ENCODE measurements at regions not wholly inside any gene's neighbourhood (a gene's known extent, or its start where the extent isn't known, plus 50 kb on each side); places are given as distances from the start of the nearest gene placed in this dataset.
A peak's percentile ranks its signal among the peaks of the same experiment; 100 is the strongest.

GRCh38 chr14:100955201-100955600 is 51.7 kb upstream of the RTL1 start:
- no peak for DNase-seq

DNA sequence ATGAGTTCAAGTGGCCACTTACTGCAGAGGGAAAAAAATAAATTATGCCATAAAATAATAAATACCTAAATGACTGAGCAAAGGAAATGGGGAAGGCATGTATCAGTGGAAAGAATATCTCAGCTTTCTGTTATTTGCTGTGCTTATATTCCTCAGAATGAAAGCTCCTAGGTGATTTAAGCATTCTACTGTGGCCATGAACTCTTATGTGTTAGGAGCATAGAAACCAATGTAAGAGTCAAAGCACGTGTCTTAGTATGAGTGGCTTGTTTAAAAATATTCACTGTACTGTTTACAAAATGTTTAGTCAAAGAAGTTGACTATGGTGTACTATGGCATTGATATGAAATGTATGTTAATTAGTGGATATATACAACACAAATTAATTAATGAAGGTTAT is 59.0 kb upstream of the RTL1 start:
- DNase-seq, result no peak

DNA sequence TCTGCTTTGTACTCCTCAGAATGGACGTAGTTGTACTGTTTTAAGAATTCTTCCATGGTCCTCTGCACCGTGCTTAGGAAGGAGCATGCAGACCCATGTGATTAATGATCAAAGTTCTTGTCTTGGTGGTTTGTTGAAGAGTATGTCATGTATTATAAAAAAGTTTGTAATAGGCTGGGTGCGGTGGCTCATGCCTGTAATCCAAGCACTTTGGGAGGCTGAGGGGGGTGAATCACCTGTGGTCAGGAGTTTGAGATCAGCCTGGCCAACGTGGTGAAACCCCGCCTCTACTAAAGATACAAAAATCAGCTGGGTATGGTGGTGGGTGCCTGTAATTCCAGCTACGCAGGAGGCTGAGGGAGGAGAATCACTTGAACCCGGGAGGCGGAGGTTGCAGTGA is 61.8 kb upstream of the RTL1 start:
- no peak for DNase-seq

GRCh38 chr14:100967178-100967577 is 63.7 kb upstream of the RTL1 start:
- no peak for DNase-seq

- DNase-seq, result no peak
Measured at GRCh38 chr14:100967930-100968329, 64.4 kb upstream of the RTL1 start.

GRCh38 chr14:100972118-100972897 is 68.8 kb upstream of the RTL1 start:
- no peak for DNase-seq

- DNase-seq, result no peak
Measured at GRCh38 chr14:100975671-100976070, 72.1 kb upstream of the RTL1 start.

DNA sequence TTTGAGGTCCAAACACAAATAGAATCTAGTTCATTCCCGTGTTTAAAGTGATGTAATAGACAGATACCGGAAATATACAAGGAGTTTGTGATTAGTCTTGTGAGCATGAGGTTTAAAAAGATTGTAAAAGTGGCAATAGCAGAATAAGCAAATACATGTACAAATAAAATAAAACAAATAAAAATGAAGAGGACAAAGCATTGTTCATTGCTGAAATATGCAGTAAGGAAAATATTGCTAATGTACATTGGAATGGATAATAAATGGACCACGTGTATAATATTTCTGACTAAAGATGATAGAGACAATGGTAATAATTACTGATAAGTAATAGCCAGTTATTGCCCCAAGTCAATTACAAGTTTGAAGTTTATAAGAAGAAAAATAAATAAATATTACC is 75.6 kb upstream of the RTL1 start:
- no peak for DNase-seq

GRCh38 chr14:100979780-100980179 is 76.3 kb upstream of the RTL1 start:
- no peak for DNase-seq

GRCh38 chr14:100980823-100981222 is 77.3 kb upstream of the RTL1 start:
- no peak for DNase-seq

GRCh38 chr14:100981809-100982208 is 78.3 kb upstream of the RTL1 start:
- no peak for DNase-seq

- no peak for DNase-seq
Measured at GRCh38 chr14:100982353-100982752, 78.8 kb upstream of the RTL1 start.

- no peak for DNase-seq
Measured at GRCh38 chr14:100982762-100983161, 79.2 kb upstream of the RTL1 start.

- no peak for DNase-seq
Measured at GRCh38 chr14:100983710-100984109, 80.2 kb upstream of the RTL1 start.

- no peak for DNase-seq
Measured at GRCh38 chr14:100988011-100988410, 84.5 kb upstream of the RTL1 start.

DNA sequence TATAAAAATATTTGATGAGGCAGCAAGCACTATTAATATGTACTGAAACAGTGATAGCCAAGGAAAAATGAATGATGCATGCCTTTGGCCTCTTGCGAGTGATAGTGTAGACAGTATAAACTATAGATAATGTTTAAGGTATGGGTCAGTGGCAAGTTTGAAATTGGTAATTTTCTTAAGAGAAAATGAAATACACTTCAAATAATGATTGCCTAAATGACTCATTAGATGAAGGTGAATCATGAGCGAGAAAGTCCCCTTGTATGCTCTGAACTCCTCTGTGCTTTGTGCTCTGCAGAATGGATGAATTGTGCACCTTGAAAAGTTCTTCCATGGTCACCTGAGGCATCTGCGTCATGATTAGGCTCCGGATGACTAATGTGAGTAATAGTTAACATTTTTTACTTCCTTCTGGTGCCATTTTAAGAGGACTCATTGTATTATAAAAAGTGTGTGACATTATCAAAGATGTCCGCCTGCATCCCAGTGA is 84.9 kb upstream of the RTL1 start:
- DNase-seq, result no peak

GRCh38 chr14:100988956-100989355 is 85.4 kb upstream of the RTL1 start:
- no peak for DNase-seq

DNA sequence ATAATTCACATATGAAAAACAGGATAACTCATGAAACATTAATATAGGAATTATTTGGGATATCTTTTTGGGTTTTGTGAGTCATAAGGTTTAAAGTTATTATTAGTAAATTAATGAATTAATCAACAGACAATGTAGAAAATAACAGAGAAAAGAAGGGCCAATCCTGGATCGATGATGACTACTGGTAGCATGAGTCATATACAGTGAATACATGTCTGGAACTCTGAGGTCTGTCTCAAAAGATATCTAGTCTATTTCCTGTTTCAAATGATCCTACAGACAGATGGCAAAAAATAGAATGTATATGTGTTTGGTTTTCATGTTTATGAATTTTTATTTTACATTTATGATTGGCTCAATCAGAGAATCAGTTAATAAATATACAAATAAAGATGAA is 86.4 kb upstream of the RTL1 start:
- no peak for DNase-seq

DNA sequence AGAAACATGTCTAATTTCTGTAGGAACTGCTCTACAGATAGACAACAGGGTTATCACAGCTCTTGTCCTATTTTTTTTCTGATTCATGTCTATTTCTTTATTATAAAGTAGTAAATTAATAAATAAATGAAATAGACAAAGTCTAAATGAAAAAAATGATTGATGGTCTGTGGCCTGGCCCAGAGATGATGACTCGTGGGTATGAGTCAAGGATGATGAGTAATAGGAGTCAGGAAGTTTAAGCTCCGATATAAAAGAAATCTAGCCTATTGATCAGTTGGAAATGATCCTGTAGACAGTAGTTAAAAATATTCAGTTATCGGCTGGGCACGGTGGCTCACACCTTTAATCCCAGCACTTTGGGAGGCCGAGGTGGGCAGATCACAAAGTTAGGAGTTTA is 90.6 kb upstream of the RTL1 start:
- no peak for DNase-seq

DNA sequence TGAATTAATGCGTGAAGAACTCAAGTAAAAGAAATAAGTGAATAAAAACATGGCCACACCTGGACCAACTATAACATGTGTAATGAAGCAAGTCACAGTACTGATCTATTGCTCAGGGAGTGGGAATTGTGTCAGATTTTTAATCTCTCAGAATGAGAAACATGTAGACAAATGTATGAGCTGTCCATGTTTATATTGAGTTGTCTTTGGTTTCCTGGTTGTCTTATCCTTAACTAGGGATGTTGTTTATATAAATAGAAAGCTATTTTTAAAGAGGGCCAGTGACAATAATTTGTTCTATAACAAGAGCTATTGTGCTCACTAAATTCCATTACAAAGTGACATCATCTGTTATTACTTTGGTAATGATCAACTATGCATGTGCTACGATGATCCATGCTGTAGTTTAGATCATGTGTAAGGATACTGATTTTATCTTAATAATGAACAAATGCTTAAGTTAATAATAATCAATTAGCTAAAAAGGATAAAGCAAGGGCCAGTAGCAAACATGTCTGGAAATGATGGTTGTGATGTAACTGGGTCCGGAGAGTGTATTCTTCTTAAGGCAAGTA is 91.3 kb upstream of the RTL1 start:
- no peak for DNase-seq

DNA sequence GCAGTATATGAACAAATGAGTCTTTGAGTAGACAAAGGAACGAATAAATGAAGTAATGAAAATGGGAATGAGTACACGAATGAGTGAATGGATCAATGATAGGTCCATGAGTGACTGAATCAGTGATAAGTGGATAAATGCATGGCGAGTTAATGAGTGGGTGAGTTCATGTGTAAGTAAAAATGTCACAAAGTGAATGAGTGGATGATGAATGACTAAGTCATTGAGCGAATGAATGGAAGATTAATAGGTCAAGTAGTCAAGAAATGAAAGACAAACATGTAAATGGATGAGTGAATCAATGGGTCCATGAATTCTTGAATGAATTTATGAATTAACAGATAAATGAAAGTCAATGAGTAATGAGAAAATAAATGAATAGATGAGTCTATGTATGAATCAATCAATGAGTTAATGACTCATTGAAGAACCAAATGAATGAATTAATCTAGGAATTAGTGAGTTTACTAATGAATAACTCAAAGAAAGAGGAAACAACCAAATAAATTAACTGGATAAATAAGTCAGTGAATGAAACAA is 97.3 kb upstream of the RTL1 start:
- DNase-seq, result no peak

DNA sequence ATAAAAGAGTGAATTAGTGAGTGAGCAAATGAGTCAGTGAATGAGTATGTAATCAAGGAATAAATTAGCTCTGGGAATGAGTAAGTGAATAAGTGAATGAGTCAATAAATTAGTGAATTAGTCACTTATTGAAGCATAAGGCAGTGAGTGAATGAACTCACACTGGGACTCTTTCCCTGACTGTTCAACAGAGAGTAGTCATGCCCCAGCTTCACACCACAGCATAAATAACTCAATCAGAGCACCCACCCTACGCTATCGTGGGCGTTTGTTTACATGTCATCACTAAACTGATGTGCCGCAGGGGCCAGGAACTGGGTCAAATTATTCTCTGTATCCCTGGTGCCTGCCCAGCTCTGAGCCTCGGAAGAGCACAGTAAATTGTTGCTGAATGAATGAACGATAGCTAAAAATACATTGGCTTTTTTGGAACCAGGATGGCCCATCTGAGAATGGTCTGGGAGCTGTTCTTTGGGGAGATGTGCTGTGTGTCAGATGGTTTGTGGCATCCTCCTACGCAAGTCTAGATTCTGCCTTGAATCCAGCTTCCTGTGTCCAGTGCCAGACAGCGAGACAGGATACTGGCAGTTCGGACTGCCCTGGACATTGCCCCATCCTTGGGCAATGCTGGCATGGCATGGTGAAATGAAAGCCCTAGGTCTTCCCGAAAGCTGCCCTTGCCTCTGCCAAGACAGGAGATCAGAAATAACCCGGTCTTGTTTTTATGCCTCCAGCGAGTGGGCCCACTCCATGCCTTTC is 98.0 kb upstream of the RTL1 start:
- no peak for DNase-seq

- no peak for DNase-seq
Measured at GRCh38 chr14:101002738-101003137, 99.2 kb upstream of the RTL1 start.

DNA sequence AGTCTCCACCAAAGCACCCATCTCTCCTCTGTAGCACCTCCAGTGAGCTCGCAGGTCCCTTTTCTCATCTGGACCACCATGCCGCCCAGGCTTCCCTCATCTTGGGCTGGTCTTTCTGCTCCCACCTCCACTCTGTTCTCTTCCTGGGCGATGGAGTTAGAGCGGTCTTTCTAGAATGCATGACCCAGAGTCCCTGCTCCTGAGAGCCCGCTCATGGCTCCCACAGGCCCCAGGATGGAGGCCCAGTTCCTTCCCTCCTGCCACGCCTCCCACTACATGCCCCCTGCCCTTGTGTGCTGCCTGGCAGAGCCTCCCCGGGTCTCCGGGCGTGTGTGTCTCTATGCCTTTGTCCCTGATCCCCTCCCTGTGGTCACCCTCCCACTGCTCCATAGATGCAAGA is 100.7 kb upstream of the RTL1 start:
- peak; percentile 36 for DNase-seq

Data from left hindlimb (tissue), 1 donor.